ENCODE measurements at regions not wholly inside any gene's neighbourhood (a gene's known extent, or its start where the extent isn't known, plus 50 kb on each side); places are given as distances from the start of the nearest gene placed in this dataset.

GRCh38 chr4:32454482-32454881, 1734.3 kb downstream of the PCDH7 start:
- Histone ChIP-seq H2AFZ (ENCODE audit: low read length) (no peak overlapping the region), H3K79me2 (ENCODE audit: insufficient read depth, low read length) (no peaks in the 10 kb centered on the region), H3K4me3 (ENCODE audit: low read length, poor library complexity, severe bottlenecking) (no peak overlapping the region), H3K9me3 (ENCODE audit: insufficient read depth, low read depth, low read length) (no peaks in the 10 kb centered on the region), H3K4me1 (ENCODE audit: insufficient read depth, low read length, poor library complexity, severe bottlenecking) (no peaks in the 10 kb centered on the region), H3K9ac (ENCODE audit: low read depth, low read length, poor library complexity, severe bottlenecking) (no peak overlapping the region), H3K9me2 (replicated peaks; ENCODE audit: low read depth, low read length) (no peaks in the 10 kb centered on the region), H3F3A (ENCODE audit: low read depth) (no peaks in the 10 kb centered on the region), H3K27me3 (ENCODE audit: insufficient read depth, low read length, poor library complexity, severe bottlenecking) (no peaks in the 10 kb centered on the region), H3K36me3 (ENCODE audit: insufficient read depth, low read length) (no peaks in the 10 kb centered on the region), H3K4me2 (ENCODE audit: low read depth, low read length, poor library complexity, severe bottlenecking) (no peak overlapping the region), H4K20me1 (ENCODE audit: insufficient read depth, low read length, poor library complexity, severe bottlenecking) (no peaks in the 10 kb centered on the region)
- no peak for TF ChIP-seq CTCF (conservative IDR thresholded peaks at IDR 0.05; ENCODE audit: low read length)
- no peak for TF ChIP-seq EZH2phosphoT487 (IDR thresholded peaks at IDR 0.05; ENCODE audit: borderline replicate concordance)

DNA sequence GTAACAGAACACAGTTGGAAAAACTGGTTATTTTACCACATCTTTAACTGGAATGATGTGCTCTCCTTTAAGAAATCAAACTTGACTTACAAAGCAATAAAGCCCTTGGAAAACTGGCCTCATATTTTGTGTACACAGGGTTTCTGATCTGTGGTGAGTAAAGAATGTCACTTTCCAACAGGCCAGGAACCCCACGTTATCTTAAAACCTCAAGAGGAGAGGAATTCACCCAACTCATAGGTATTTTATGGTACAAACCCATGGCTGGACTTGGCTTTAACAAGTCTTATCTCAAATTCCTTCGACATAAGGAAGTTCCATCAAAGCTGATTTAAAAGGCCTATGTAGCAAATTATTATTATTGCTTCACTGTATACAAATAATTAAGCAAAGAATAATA, 1735.1 kb downstream of the PCDH7 start:
- H3F3A ChIP-seq (ENCODE audit: low read depth), result no peaks in the 10 kb centered on the region
- no peaks in the 10 kb centered on the region for H3K79me2 ChIP-seq (ENCODE audit: insufficient read depth, low read length)
- no peaks in the 10 kb centered on the region for H3K4me1 ChIP-seq (ENCODE audit: insufficient read depth, low read length, poor library complexity, severe bottlenecking)
- H4K20me1 ChIP-seq (ENCODE audit: insufficient read depth, low read length, poor library complexity, severe bottlenecking), result no peaks in the 10 kb centered on the region
- H3K9me2 ChIP-seq (replicated peaks; ENCODE audit: low read depth, low read length), result no peaks in the 10 kb centered on the region
- no peak for TF ChIP-seq EZH2phosphoT487 (IDR thresholded peaks at IDR 0.05; ENCODE audit: borderline replicate concordance)
- TF ChIP-seq CTCF (conservative IDR thresholded peaks at IDR 0.05; ENCODE audit: low read length), result no peak
- H3K36me3 ChIP-seq (ENCODE audit: insufficient read depth, low read length), result no peaks in the 10 kb centered on the region
- no peaks in the 10 kb centered on the region for H3K27me3 ChIP-seq (ENCODE audit: insufficient read depth, low read length, poor library complexity, severe bottlenecking)
- H3K4me3 ChIP-seq (ENCODE audit: low read length, poor library complexity, severe bottlenecking), result no peak overlapping the region
- no peak overlapping the region for H3K9ac ChIP-seq (ENCODE audit: low read depth, low read length, poor library complexity, severe bottlenecking)
- H3K9me3 ChIP-seq (ENCODE audit: insufficient read depth, low read depth, low read length), result no peaks in the 10 kb centered on the region
- H3K4me2 ChIP-seq (ENCODE audit: low read depth, low read length, poor library complexity, severe bottlenecking), result no peak overlapping the region
- no peak overlapping the region for H2AFZ ChIP-seq (ENCODE audit: low read length)

DNA sequence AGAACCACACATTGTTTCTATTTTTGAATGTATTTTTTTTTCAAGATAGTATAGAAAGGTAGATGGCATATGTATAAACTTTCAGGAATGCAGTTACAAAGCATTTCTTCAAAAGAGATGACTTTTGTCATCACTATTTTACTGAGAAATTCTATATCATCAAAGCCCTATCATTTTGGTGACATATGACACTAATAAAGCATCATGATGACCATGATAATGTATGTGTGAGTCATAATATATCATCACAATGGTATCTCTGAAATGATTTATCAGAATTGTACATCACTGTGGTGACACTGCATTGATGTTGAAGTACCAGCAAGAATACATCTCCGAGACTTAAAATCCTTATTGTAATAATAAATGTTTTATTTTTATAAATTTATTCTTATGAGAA, 1740.8 kb downstream of the PCDH7 start:
- H3K9me3 ChIP-seq (ENCODE audit: insufficient read depth, low read depth, low read length), result no peaks in the 10 kb centered on the region
- no peaks in the 10 kb centered on the region for H3K27me3 ChIP-seq (ENCODE audit: insufficient read depth, low read length, poor library complexity, severe bottlenecking)
- H3K4me2 ChIP-seq (ENCODE audit: low read depth, low read length, poor library complexity, severe bottlenecking), result no peak overlapping the region
- H3F3A ChIP-seq (ENCODE audit: low read depth), result no peaks in the 10 kb centered on the region
- H3K36me3 ChIP-seq (ENCODE audit: insufficient read depth, low read length), result no peaks in the 10 kb centered on the region
- no peak overlapping the region for H2AFZ ChIP-seq (ENCODE audit: low read length)
- H3K79me2 ChIP-seq (ENCODE audit: insufficient read depth, low read length), result no peaks in the 10 kb centered on the region
- no peaks in the 10 kb centered on the region for H3K9me2 ChIP-seq (replicated peaks; ENCODE audit: low read depth, low read length)
- no peaks in the 10 kb centered on the region for H3K4me1 ChIP-seq (ENCODE audit: insufficient read depth, low read length, poor library complexity, severe bottlenecking)
- H3K4me3 ChIP-seq (ENCODE audit: low read length, poor library complexity, severe bottlenecking), result no peak overlapping the region
- H3K9ac ChIP-seq (ENCODE audit: low read depth, low read length, poor library complexity, severe bottlenecking), result no peak overlapping the region
- TF ChIP-seq CTCF (conservative IDR thresholded peaks at IDR 0.05; ENCODE audit: low read length) (no peak), EZH2phosphoT487 (IDR thresholded peaks at IDR 0.05; ENCODE audit: borderline replicate concordance) (no peak)
- no peaks in the 10 kb centered on the region for H4K20me1 ChIP-seq (ENCODE audit: insufficient read depth, low read length, poor library complexity, severe bottlenecking)

All from Loucy (cell line).